Panc1 (cell line): ENCODE measurements at regions not wholly inside any gene's neighbourhood (a gene's known extent, or its start where the extent isn't known, plus 50 kb on each side); places are given as distances from the start of the nearest gene placed in this dataset.

Experiments
- ATAC-seq: fragments of 200-7000 bp; cut with Tn5 transposase; 2 replicates; pipeline ENCODE4 v1.9.1; 2020; ENCODE audit warnings: mild to moderate bottlenecking, moderate library complexity
- BruUV-seq: library from RNA; stranded (reverse); fragments of 400-500 nt; replicated peaks from 2 replicates; lab custom pipeline; 2021; lab: Mats Ljungman, UMichigan
- CTCF ChIA-PET: fragments of 300-600 bp; sonication (Branson Sonifier 250); formaldehyde crosslinking; loops from one replicate; lab custom pipeline; 2022; ENCODE audit warnings: antibody characterized with exemption; lab: Charles Lee
- POLR2A ChIA-PET: fragments of 300-600 bp; sonication (Branson Sonifier 250); formaldehyde crosslinking; loops from one replicate; lab custom pipeline; 2022; ENCODE audit warnings: antibody characterized with exemption; lab: Charles Lee
- DNase-seq: peaks from one replicate; pipeline ENCODE4 v3.0.0-alpha.2; 2010; ENCODE audit warnings: low read depth, low spot score
- H3K27ac ChIP-seq: 2 replicates; pipeline ENCODE4 v1.5.1; 2011; ENCODE audit warnings: mild to moderate bottlenecking, low read length, inconsistent platforms
- H3K27me3 ChIP-seq: fragments of 200-500 bp; sonication (Bioruptor generic); 2 replicates; pipeline ENCODE4 v1.6.0; 2014; ENCODE audit warnings: low read length, inconsistent platforms; ENCODE audit not compliant: control insufficient read depth, insufficient read depth
- H3K36me3 ChIP-seq: fragments of 200-500 bp; sonication (Bioruptor generic); 2 replicates; pipeline ENCODE4 v1.5.1; 2014; ENCODE audit warnings: inconsistent platforms, mild to moderate bottlenecking, low read length, moderate library complexity; ENCODE audit not compliant: control insufficient read depth, insufficient read depth
- H3K4me1 ChIP-seq: 2 replicates; pipeline ENCODE4 v1.5.1; 2011; ENCODE audit warnings: inconsistent platforms, mild to moderate bottlenecking, low read length, moderate library complexity; ENCODE audit not compliant: control insufficient read depth, insufficient read depth
- H3K4me3 ChIP-seq, 2 experiments: 2 replicates each; pipeline ENCODE4 v1.5.1; 2011 to 2012; ENCODE audit warnings: low read depth in 2 of 2, low read length in 2 of 2, mild to moderate bottlenecking in 2 of 2, inconsistent platforms in 1 of 2, moderate library complexity in 1 of 2
- H3K9me3 ChIP-seq: fragments of 200-500 bp; sonication (Bioruptor generic); 2 replicates; pipeline ENCODE4 v1.5.1; 2014; ENCODE audit warnings: low read depth, mild to moderate bottlenecking, inconsistent platforms, low read length, moderate library complexity; ENCODE audit not compliant: control insufficient read depth, insufficient read depth
- CTCF ChIP-seq: fragments of 450-650 bp; IDR thresholded peaks from 2 replicates; pipeline ENCODE4 v1.5.1; 2017; ENCODE audit warnings: mild to moderate bottlenecking
- POLR2AphosphoS5 ChIP-seq: IDR thresholded peaks from 2 replicates; pipeline ENCODE4 v1.6.1; 2012; ENCODE audit warnings: mild to moderate bottlenecking, low read depth, low read length, moderate library complexity
- REST ChIP-seq, 2 experiments: IDR thresholded peaks; 2 replicates each; pipeline ENCODE4 v1.6.1; 2011 to 2012; ENCODE audit warnings: low read depth in 2 of 2, control low read depth in 1 of 2, low read length in 1 of 2, mild to moderate bottlenecking in 1 of 2, moderate library complexity in 1 of 2; ENCODE audit not compliant: insufficient read depth in 1 of 2
- SIN3A ChIP-seq: IDR thresholded peaks from 2 replicates; pipeline ENCODE4 v1.6.1; 2012; ENCODE audit warnings: low read depth, mild to moderate bottlenecking, low read length, moderate library complexity, borderline replicate concordance; ENCODE audit not compliant: insufficient read depth
- TCF7L2 ChIP-seq: IDR thresholded peaks from 2 replicates; pipeline ENCODE4 v1.6.1; 2011; ENCODE audit warnings: mild to moderate bottlenecking, low read depth, low read length, inconsistent platforms
- in situ Hi-C: cut with HindIII; loops from 2 replicates; pipeline ENCODE4 v1.10.0; 2016; ENCODE audit warnings: low sequenced_read_pairs, low pct_unique_long_range_greater_than_20kb
- intact Hi-C: fragments of 100-400 bp; cut with micrococcal nuclease; formaldehyde crosslinking; loops from one replicate; pipeline ENCODE4 v1.10.0; 2022; ENCODE audit not compliant: unreplicated experiment

GRCh38 chr4:126715681-126716080 is 917.1 kb upstream of the INTU start:
- BruUV-seq = no TSS peak
- in situ Hi-C loops (no loop called here), intact Hi-C loops (no loop called here)
- no peaks in the 10 kb centered on the region for H3K4me1 ChIP-seq
- H3K27me3 ChIP-seq = no peaks in the 10 kb centered on the region
- H3K4me3 ChIP-seq = no peak overlapping the region
- CTCF ChIA-PET = no interaction called here
- no peaks in the 10 kb centered on the region for H3K9me3 ChIP-seq
- no peak for DNase-seq
- no peak overlapping the region for H3K27ac ChIP-seq
- no peaks in the 10 kb centered on the region for H3K36me3 ChIP-seq
- POLR2A ChIA-PET = interaction anchor here (0.7 kb wide), 1 partner anchor 21 kb away, joined by 4 read pairs; no protein-coding TSS in a partner anchor
- TF ChIP-seq POLR2AphosphoS5 (no peak), REST (IDR thresholded peaks at IDR 0.05; ENCODE audit: insufficient read depth in 1 of 2, low read depth in 2 of 2, low read length in 1 of 2) (no peak), TCF7L2 (no peak)
- no peak for ATAC-seq

GRCh38 chr4:126718136-126718535 is 914.6 kb upstream of the INTU start:
- POLR2A ChIA-PET = no interaction called here
- CTCF ChIA-PET = no interaction called here
- Histone ChIP-seq H3K27me3 (no peaks in the 10 kb centered on the region), H3K4me1 (no peaks in the 10 kb centered on the region), H3K4me3 (no peak overlapping the region), H3K9me3 (no peaks in the 10 kb centered on the region), H3K27ac (no peak overlapping the region), H3K36me3 (no peaks in the 10 kb centered on the region)
- intact Hi-C loops (no loop called here), in situ Hi-C loops (no loop called here)
- TF ChIP-seq POLR2AphosphoS5 (no peak), REST (IDR thresholded peaks at IDR 0.05; ENCODE audit: insufficient read depth in 1 of 2, low read depth in 2 of 2, low read length in 1 of 2) (no peak)
- ATAC-seq (no peak), DNase-seq (no peak)
- no TSS peak for BruUV-seq

- H3K4me1 ChIP-seq = no peaks in the 10 kb centered on the region
- H3K4me3 ChIP-seq = no peak overlapping the region
- no TSS peak for BruUV-seq
- H3K36me3 ChIP-seq = no peaks in the 10 kb centered on the region
- DNase-seq (no peak), ATAC-seq (no peak)
- ChIA-PET POLR2A (no interaction called here), CTCF (no interaction called here)
- no peaks in the 10 kb centered on the region for H3K9me3 ChIP-seq
- H3K27me3 ChIP-seq = no peaks in the 10 kb centered on the region
- in situ Hi-C loops (no loop called here), intact Hi-C loops (no loop called here)
- H3K27ac ChIP-seq = no peak overlapping the region
- TF ChIP-seq SIN3A (no peak), TCF7L2 (no peak), CTCF (no peak)
Measured at GRCh38 chr4:126719852-126720251, 912.9 kb upstream of the INTU start.
